WERI-Rb-1 (cell line): ENCODE measurements at regions not wholly inside any gene's neighbourhood (a gene's known extent, or its start where the extent isn't known, plus 50 kb on each side); places are given as distances from the start of the nearest gene placed in this dataset.

ENCODE experiments used
- DNase-seq: peaks from one replicate; pipeline ENCODE4 v3.0.0-alpha.2; 2020
- H3K27ac ChIP-seq: fragments of 250-450 bp; sonication (Bioruptor Pico); 2 replicates; pipeline ENCODE4 v1.5.1; 2020; ENCODE audit warnings: mild to moderate bottlenecking, moderate library complexity
- H3K27me3 ChIP-seq: fragments of 250-450 bp; sonication (Bioruptor Pico); 2 replicates; pipeline ENCODE4 v1.5.1; 2021; ENCODE audit warnings: mild to moderate bottlenecking, low read depth, moderate library complexity; ENCODE audit not compliant: insufficient read depth, severe bottlenecking
- H3K36me3 ChIP-seq: fragments of 250-450 bp; sonication (Bioruptor Pico); 2 replicates; pipeline ENCODE4 v1.5.1; 2020; ENCODE audit warnings: mild to moderate bottlenecking, moderate library complexity
- H3K4me3 ChIP-seq: 2 replicates; pipeline ENCODE4 v1.5.1; 2011; ENCODE audit warnings: low read depth, mild to moderate bottlenecking, control low read depth, low read length
- H3K9me3 ChIP-seq: fragments of 250-450 bp; sonication (Bioruptor Pico); 2 replicates; pipeline ENCODE4 v1.5.1; 2021; ENCODE audit warnings: mild to moderate bottlenecking, moderate library complexity; ENCODE audit not compliant: severe bottlenecking
- TF ChIP-seq, protein P1 (sequence below): IDR thresholded peaks from 2 replicates; pipeline ENCODE4 v1.5.1; 2011; ENCODE audit warnings: low read depth, mild to moderate bottlenecking, control low read depth, inconsistent platforms, low read length

- DNase-seq, result no peak
- no peaks in the 10 kb centered on the region for H3K9me3 ChIP-seq
- no peaks in the 10 kb centered on the region for H3K27me3 ChIP-seq
- no peak overlapping the region for H3K4me3 ChIP-seq
- TF ChIP-seq, protein P1, sequence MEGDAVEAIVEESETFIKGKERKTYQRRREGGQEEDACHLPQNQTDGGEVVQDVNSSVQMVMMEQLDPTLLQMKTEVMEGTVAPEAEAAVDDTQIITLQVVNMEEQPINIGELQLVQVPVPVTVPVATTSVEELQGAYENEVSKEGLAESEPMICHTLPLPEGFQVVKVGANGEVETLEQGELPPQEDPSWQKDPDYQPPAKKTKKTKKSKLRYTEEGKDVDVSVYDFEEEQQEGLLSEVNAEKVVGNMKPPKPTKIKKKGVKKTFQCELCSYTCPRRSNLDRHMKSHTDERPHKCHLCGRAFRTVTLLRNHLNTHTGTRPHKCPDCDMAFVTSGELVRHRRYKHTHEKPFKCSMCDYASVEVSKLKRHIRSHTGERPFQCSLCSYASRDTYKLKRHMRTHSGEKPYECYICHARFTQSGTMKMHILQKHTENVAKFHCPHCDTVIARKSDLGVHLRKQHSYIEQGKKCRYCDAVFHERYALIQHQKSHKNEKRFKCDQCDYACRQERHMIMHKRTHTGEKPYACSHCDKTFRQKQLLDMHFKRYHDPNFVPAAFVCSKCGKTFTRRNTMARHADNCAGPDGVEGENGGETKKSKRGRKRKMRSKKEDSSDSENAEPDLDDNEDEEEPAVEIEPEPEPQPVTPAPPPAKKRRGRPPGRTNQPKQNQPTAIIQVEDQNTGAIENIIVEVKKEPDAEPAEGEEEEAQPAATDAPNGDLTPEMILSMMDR, result no peak
- H3K27ac ChIP-seq, result no peak overlapping the region
- H3K36me3 ChIP-seq, result no peaks in the 10 kb centered on the region
Observed at GRCh38 chr9:29844251-29844650, 2271.0 kb upstream of the C9orf72 start.

DNA sequence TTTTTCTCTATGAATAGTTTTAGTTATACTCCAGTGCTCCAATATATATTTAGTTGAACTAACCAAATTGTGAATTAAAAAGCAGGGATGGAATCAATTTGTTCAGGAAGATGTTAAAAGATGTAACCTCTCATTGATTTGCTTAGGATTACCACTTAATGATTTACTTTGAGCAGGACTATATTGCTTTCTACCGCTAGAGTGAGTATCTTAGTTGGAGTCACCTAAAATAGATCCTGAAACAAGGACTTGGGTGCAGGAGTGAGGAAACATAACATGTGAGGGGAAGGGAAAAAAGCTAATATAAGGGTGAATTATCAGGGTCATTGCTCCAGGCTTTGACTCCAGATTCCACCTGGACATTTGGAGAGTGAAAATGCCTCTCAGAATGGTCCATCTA is 2277.4 kb upstream of the C9orf72 start:
- TF ChIP-seq, protein P1, result no peak
- Histone ChIP-seq H3K27me3 (no peaks in the 10 kb centered on the region), H3K4me3 (no peak overlapping the region), H3K9me3 (no peaks in the 10 kb centered on the region), H3K27ac (no peak overlapping the region), H3K36me3 (no peaks in the 10 kb centered on the region)
- DNase-seq, result no peak

- TF ChIP-seq, protein P1, result no peak
- no peak overlapping the region for H3K27ac ChIP-seq
- DNase-seq, result no peak
- H3K36me3 ChIP-seq, result no peaks in the 10 kb centered on the region
- no peak overlapping the region for H3K4me3 ChIP-seq
- H3K9me3 ChIP-seq, result no peaks in the 10 kb centered on the region
- no peaks in the 10 kb centered on the region for H3K27me3 ChIP-seq
Observed at GRCh38 chr9:29861803-29862202, 2288.5 kb upstream of the C9orf72 start.

GRCh38 chr9:29865764-29866313 is 2292.6 kb upstream of the C9orf72 start:
- Histone ChIP-seq H3K9me3 (no peaks in the 10 kb centered on the region), H3K27me3 (no peaks in the 10 kb centered on the region), H3K36me3 (no peaks in the 10 kb centered on the region), H3K27ac (no peak overlapping the region), H3K4me3 (no peak overlapping the region)
- TF ChIP-seq, protein P1, result no peak
- DNase-seq, result no peak

DNA sequence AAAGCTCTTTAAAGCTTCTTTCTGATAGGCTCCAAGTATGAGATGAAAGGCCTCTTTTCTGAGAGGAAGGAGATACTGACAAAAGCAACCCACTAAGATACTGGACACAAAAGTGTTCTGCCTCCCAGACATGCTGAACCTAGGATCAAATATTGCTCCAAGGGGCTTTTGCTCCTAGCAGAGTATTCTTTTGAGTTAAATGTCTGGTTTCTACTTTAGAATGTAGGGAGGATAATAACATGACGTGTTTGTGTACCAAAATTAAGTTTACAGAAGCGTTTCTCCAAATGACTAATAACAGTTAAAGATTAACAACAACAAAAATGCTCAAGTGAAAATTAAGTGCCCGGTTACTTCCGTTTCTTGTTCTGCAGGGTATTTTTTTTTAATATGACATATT is 2293.3 kb upstream of the C9orf72 start:
- Histone ChIP-seq H3K4me3 (no peak overlapping the region), H3K27ac (no peak overlapping the region), H3K36me3 (no peaks in the 10 kb centered on the region), H3K27me3 (no peaks in the 10 kb centered on the region), H3K9me3 (no peaks in the 10 kb centered on the region)
- TF ChIP-seq, protein P1, result no peak
- no peak for DNase-seq

DNA sequence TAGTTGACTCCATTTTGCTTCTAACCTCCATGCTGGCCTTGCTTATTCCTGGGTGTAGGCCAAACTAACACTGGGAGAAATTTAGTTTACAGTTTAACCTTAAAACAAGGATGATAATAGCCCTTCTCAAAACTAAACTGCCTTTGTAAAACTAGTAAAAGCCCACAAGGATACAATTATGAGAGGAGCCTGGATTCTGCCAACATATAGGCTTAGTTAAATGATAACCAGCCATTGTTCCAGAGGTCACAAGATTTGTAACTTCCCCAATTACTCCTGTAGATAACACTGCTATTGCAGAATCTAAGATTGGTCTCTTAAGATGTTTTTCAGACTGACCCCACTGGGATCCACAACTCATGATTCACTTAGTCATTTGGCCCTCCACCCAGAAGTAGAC is 2300.3 kb upstream of the C9orf72 start:
- no peak overlapping the region for H3K27ac ChIP-seq
- no peak for DNase-seq
- no peaks in the 10 kb centered on the region for H3K36me3 ChIP-seq
- H3K27me3 ChIP-seq, result no peaks in the 10 kb centered on the region
- TF ChIP-seq, protein P1, result no peak
- no peak overlapping the region for H3K4me3 ChIP-seq
- H3K9me3 ChIP-seq, result no peaks in the 10 kb centered on the region
